Left lung (tissue), 4 donors: ENCODE measurements at regions not wholly inside any gene's neighbourhood (a gene's known extent, or its start where the extent isn't known, plus 50 kb on each side); places are given as distances from the start of the nearest gene placed in this dataset.

Experiments used
- ATAC-seq: fragments of 200-7000 bp; cut with Tn5 transposase; one replicate; pipeline ENCODE4 v1.9.1; 2020; ENCODE audit warnings: moderate library complexity
- DNase-seq, 4 donors: peaks; one replicate each; pipeline ENCODE4 v3.0.0-alpha.2; 2013 to 2020
- H3K27ac ChIP-seq, 2 donors: fragments of 200-600 bp; sonication (generic) in 1 of 2; one replicate each; pipeline versions ENCODE4 v1.5.0 to v1.8.0; 2020 to 2021
- H3K27me3 ChIP-seq, 2 donors: fragments of 200-600 bp; sonication (generic) in 1 of 2; one replicate each; pipeline versions ENCODE4 v1.5.0 to v1.8.0; 2020 to 2021
- H3K36me3 ChIP-seq, 2 donors: fragments of 200-600 bp; sonication (generic) in 1 of 2; one replicate each; pipeline versions ENCODE4 v1.5.0 to v1.8.0; 2020 to 2021
- H3K4me1 ChIP-seq, 2 donors: fragments of 200-600 bp; one replicate each; pipeline ENCODE4 v1.8.0; 2021
- H3K4me3 ChIP-seq, 2 donors: fragments of 200-600 bp; sonication (generic) in 1 of 2; one replicate each; pipeline versions ENCODE4 v1.5.0 to v1.8.0; 2020 to 2021; ENCODE audit warnings: mild to moderate bottlenecking in 1 of 2
- H3K9me3 ChIP-seq, 2 donors: fragments of 200-600 bp; sonication (generic) in 1 of 2; one replicate each; pipeline versions ENCODE4 v1.5.0 to v1.8.0; 2020 to 2021
- CTCF ChIP-seq, 2 donors: fragments of 200-600 bp; sonication (generic) in 1 of 2; IDR thresholded peaks; one replicate each; pipeline versions ENCODE4 v1.5.0 to v1.8.0; 2021; ENCODE audit warnings: antibody characterized with exemption in 2 of 2
- intact Hi-C, 2 donors: fragments of 100-400 bp; cut with DNase I; formaldehyde crosslinking; loops; one replicate each; pipeline versions ENCODE4 v1.11.2 to v1.14.2; 2022
- donor health status: DM: no; HTN: yes; CAD: no.
- donor health status: DM: no; HTN: no; CAD: no.

DNA sequence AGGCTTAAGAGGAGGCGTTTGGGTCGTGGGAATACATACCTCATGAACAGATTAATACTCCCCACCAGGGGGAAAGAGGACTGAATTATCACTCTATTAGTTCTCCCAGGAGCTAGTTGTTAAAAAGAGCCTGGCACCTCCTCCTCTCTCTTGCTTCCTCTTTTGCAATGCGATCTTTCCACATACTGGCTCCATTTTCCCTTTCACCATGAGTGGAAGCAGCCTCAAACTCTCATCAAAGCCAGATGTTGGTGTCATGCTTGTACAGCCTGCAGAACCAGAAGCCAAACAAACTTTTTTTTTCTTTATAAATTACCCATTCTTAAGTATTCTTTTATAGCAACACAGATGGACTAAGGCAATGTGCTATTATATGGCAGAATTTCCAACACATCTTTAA lies 258.5 kb downstream of the FAM76B start:
- H3K27ac ChIP-seq: no peak overlapping the region
- intact Hi-C loops: no loop called here
- DNase-seq (no peak), ATAC-seq (no peak)
- no peaks in the 10 kb centered on the region for H3K27me3 ChIP-seq
- H3K9me3 ChIP-seq: no peaks in the 10 kb centered on the region
- H3K36me3 ChIP-seq: no peaks in the 10 kb centered on the region
- no peak overlapping the region for H3K4me3 ChIP-seq
- TF ChIP-seq CTCF (IDR thresholded peaks at IDR 0.05): no peak
- no peaks in the 10 kb centered on the region for H3K4me1 ChIP-seq

GRCh38 chr11:95524314-95525036 lies 265.1 kb downstream of the FAM76B start:
- Histone ChIP-seq H3K27me3 (no peaks in the 10 kb centered on the region), H3K9me3 (no peaks in the 10 kb centered on the region), H3K36me3 (no peaks in the 10 kb centered on the region), H3K4me3 (no peak overlapping the region), H3K4me1 (no peaks in the 10 kb centered on the region), H3K27ac (no peak overlapping the region)
- intact Hi-C loops: no loop called here
- no peak for TF ChIP-seq CTCF (IDR thresholded peaks at IDR 0.05)
- ATAC-seq (no peak), DNase-seq (no peak)

DNA sequence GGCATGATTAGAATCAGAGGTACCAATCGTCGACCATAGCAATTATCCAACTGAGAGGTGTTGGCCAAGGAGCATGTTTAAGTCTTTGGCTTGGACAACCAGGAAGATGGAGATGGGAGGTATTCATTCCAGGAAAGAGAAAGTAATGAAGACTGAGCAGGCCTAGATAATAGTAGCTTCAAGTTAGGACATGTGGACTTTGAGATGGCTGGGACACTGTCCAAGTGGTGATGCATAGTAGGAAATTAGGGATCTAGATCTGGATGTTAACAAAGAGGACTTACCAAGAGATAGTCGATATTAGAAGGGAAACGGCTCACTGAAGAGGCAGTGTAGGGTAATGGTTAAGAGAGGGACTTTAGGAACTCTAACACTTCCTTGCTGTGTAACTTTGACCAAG lies 266.7 kb downstream of the FAM76B start:
- H3K9me3 ChIP-seq: no peaks in the 10 kb centered on the region
- ATAC-seq: no peak
- TF ChIP-seq CTCF (IDR thresholded peaks at IDR 0.05): no peak
- no peak for DNase-seq
- no peaks in the 10 kb centered on the region for H3K4me1 ChIP-seq
- H3K36me3 ChIP-seq: no peaks in the 10 kb centered on the region
- no peak overlapping the region for H3K4me3 ChIP-seq
- H3K27me3 ChIP-seq: no peaks in the 10 kb centered on the region
- intact Hi-C loops: no loop called here
- no peak overlapping the region for H3K27ac ChIP-seq

DNA sequence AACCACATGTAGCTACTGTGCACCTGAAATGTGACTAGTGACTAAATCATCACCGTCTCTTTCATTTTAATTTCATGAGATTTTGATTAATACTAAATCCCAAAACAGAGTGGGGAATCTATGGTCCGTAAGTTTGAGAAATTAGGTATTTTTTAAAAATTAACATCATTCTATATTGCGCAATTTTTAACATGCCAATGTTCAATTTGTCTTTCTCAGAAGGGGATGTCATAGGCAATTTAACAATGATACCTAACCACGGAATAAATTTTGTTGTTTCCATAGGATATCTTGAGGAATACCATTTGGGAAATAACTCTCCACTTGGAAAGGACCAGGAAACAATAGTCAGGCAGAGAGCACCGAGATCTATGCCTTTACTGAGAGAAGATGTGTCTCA lies 267.7 kb downstream of the FAM76B start:
- Histone ChIP-seq H3K4me3 (no peak overlapping the region), H3K36me3 (no peaks in the 10 kb centered on the region), H3K4me1 (no peaks in the 10 kb centered on the region), H3K9me3 (no peaks in the 10 kb centered on the region), H3K27ac (no peak overlapping the region), H3K27me3 (no peaks in the 10 kb centered on the region)
- ATAC-seq (no peak), DNase-seq (no peak)
- intact Hi-C loops: no loop called here
- TF ChIP-seq CTCF (IDR thresholded peaks at IDR 0.05): no peak

DNA sequence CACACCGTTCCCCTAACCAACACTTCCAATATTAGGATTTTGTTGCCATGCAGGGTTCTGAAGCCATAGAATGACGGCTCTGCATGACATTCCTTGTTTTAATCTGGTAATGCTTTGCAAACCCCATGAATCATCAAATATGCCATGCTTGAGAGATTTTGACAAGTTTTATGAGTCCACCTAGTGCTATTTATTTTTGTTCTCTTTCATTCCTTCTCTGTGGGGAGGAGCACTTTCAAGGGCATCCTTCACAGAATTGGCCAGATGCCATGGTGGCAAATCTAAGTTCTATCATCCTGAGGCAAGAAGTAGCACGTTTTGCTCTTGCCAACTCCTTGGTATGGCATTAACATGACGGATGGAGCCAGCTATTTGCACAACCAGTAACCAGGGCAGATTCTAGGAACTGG lies 268.4 kb downstream of the FAM76B start:
- Histone ChIP-seq H3K27me3 (no peaks in the 10 kb centered on the region), H3K4me3 (no peak overlapping the region), H3K36me3 (no peaks in the 10 kb centered on the region), H3K4me1 (no peaks in the 10 kb centered on the region), H3K9me3 (no peaks in the 10 kb centered on the region), H3K27ac (no peak overlapping the region)
- ATAC-seq (peak; percentile 21), DNase-seq (no peak)
- no peak for TF ChIP-seq CTCF (IDR thresholded peaks at IDR 0.05)
- intact Hi-C loops: no loop called here
